DMS53 treated with DMSO at 0.1 percent for 48 hours (cell line): ENCODE measurements at regions not wholly inside any gene's neighbourhood (a gene's known extent, or its start where the extent isn't known, plus 50 kb on each side); places are given as distances from the start of the nearest gene placed in this dataset.
"Not testable (repeated sequence)": the region's sequence is repeated elsewhere in the genome, so short reads cannot be mapped to it uniquely, and the experiment has no call there.

Source experiments
- DNase-seq: peaks from one replicate; lab custom pipeline; 2025; ENCODE audit not compliant: unreplicated experiment; lab: John Stamatoyannopoulos, UW

DNA sequence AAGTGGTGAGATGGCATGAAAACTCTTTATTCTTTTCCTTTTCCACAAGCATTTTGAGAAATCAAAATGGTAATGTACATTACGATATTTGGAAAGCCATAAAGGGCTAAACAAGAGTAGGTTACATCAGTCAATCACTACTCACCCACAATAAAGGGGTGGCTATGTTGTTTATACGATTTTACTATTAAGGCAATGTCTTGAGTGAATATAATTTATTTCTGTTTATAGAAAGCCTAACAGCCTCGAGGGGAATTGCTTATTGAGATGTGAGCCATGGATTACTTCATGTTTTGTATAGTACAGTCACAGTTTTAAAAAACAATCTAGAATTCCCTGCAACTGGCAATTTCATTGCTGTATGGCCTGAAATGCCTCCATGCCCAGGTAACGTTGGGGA, 237.5 kb upstream of the RBBP8 start:
- no peak for DNase-seq

DNA sequence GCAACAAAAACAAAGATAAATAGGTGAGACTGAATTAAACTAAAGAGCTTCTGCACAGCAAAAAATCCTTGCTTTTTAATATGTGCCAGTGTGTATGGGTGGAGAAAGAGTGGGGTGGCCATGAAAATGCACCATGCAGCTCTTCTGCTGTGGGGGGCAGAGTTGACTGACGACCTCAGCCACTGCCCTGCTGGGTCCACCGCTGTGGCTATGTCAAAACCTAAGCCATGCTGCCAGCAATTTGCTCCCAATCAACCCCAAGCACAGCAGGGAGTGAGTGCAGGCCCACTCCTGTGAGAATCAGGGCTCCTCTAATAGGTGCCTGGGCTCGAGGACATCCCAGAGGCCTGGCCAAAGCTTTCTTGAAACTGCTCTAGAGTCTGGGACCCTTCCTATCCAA, 235.6 kb upstream of the RBBP8 start:
- no peak for DNase-seq

DNA sequence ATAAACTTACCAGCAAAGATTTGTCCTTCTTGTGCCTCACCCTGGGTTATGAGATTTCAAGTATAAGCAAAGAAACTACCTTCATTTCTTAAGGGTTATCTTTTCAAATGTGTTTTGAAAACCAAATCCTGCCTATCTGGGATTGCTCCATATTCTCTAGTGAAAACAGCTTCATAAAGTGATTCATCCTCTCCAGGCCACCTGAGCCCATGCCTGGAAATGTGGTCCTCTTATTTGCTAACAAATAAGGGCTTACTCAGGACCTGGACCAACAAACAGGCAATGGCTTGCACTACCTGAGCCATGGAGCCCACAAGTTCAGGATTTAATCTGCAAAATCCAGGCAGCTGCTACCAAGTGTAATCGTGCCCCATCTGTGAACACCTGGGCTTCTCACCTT, 234.4 kb upstream of the RBBP8 start:
- no peak for DNase-seq

DNA sequence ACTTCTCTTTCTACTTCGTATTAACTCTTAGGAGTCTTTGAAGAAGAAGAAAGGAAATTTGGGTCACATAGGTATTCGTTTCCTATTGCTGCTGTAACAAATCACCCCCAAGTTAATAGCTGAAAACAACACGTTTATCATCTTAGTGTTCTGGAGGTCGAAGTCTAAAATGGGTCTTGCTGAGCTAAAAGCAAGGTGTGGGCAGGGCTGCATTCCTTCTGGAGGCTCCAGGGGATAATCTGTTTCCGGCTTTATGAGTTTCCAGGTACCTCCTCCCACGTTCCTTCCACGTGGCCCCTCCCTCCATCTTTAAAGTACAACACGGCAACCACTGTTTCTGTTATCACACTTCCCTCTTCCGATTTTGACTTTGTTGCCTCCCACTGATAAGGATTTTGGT, 233.5 kb upstream of the RBBP8 start:
- DNase-seq, result no peak

DNA sequence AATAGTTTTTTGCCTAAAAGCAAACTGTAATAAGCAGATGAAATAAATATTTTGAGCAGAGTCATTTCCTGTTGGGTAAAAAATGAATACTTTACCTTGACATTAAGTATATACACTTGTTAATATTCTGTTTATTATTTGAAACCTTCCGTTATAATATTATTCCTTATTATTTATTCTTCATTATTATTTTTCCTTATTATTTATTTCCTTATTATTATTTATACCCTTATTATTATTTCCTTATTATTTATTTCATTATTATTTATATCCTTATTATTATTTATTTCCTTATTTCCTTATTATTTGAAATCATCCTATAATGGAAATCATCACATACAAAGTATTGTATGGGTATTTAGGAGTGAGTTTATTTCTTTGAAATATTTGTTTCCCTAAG, 232.2 kb upstream of the RBBP8 start:
- DNase-seq, result no peak

DNA sequence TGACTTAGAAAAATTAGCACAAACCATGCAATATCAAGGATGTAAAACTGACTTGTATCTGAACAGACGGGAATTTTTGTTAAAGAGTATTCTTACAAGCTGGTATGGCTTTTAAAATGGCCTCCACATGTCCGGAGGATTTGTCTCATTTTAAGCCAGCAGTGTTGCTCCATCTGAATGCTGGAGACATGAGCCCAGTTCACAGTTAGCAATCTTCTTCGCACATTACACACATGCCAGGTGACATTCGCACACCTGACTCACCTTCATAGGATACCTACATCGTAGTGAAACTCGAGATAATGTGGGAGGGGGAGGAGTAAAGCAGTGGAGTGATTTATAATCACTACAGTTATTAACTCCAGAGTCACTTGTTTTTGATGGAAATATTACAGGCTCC, 231.8 kb upstream of the RBBP8 start:
- DNase-seq, result no peak

DNA sequence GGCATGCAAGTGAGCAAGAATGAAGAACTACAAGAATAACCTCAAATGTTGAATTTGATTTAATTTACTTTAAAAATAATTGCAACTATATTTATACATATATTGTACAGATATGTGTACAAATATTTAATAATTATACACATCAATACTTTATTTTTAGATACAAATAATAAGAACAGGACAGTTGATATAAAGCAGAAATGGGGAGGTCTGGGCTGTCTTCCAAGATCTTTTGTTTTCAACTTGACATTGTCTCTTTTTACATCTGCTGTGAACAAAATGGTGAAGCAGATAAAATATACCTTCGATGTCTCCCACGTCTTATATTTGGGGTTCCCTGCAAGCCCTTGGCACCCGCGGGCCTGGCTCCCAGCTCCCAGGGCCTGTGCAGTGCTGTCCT, 231.3 kb upstream of the RBBP8 start:
- DNase-seq, result no peak

DNA sequence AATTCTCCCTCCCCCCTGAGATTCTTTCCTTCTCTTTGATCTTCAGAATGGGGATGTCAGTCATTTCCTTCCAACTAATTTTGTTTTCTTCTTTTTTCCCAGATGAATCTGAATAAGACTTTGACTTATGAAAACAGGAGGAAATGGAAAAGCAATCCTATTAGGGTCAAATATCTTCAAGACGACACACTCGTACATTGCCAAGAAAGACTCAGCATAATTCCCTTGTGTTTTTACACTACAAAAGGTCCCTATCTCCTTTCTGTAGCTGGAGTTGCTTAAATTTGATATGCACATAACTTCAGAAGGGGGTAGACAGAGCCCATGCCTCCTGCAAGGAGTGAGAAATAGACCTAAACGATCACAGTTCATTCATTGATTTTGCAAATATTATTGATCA, 230.3 kb upstream of the RBBP8 start:
- no peak for DNase-seq

DNA sequence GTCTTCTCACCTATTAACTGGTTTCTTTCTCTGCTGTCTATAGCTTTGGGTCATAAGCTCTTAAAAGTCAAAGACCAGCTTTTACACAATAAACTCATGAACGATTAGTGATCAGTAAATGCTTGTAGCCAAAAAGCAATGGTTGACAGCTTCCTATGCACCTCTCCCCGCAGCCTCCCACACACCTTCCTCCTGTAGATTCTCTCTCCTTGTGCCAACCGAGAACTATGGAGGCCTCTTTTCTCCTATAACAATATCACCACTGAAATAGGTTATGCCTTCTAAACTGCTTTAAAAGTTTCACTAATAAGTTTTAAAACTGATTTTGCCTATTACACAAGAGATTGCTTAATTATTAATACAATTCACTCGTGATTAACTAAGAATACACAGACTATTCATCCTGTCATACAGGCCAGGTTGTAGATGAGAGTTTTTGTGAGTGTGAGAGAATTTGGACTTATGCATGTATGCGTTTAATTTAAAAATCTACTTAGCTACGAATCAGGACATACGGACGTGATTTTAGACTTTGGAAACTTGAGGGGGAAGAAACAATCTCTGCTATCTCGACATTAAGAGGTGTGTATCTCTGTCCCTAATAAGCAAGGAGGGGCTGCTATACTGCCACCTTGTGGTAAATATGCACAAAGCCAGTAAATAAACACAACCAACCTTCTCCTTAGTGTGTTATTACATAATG, 229.1 kb upstream of the RBBP8 start:
- DNase-seq, result peak; percentile 30

DNA sequence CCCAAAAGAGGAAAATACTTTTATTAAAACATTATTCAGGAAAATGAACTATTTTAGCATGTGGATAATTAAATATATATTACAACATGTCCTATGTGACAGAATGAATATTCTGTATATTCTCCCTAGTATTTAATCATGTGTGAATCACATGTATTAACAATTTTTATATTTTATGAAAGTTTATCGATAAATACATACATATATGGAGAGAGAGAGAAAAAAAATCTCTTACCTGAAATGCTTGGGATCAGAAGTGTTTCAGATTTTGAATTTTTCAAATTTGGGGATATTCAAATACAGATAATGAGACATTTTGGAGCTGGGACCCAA, 228.6 kb upstream of the RBBP8 start:
- DNase-seq, result no peak

DNA sequence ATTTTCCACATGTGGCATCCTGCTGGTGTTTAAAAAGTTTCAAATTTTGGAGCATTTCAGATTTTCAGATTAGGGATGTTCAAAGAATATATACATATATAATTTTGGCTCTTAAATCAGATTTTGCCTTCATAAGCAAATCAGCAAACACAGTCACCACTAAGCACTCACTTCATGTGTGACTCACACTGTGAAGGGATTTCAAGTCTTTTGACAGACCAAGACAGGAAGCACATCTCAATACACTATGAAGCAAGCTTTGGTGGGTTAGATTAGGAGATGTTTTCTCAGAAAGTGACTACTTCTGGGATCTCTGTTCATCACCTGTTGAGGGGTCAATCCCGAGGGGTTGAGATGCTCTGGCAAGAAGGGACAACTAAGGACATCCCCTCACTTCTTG, 227.8 kb upstream of the RBBP8 start:
- DNase-seq, result no peak

DNA sequence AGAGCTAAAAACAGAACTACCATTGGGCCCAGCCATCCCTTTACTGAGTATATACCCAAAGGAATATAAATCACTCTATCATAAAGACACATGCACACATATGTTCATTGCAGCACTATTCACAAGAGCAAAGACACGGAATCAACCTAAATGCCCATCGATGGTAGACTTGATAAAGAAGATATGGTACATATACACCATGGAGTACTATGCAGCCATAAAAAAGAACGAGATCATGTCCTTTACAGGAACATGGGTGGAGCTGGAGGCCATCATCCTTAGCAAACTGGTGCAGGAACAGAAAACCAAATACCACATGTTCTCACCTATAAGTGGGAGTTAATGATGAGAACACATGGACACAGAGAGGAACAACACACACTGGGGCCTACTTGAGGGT, 227.1 kb upstream of the RBBP8 start:
- not testable (repeated sequence) for DNase-seq

DNA sequence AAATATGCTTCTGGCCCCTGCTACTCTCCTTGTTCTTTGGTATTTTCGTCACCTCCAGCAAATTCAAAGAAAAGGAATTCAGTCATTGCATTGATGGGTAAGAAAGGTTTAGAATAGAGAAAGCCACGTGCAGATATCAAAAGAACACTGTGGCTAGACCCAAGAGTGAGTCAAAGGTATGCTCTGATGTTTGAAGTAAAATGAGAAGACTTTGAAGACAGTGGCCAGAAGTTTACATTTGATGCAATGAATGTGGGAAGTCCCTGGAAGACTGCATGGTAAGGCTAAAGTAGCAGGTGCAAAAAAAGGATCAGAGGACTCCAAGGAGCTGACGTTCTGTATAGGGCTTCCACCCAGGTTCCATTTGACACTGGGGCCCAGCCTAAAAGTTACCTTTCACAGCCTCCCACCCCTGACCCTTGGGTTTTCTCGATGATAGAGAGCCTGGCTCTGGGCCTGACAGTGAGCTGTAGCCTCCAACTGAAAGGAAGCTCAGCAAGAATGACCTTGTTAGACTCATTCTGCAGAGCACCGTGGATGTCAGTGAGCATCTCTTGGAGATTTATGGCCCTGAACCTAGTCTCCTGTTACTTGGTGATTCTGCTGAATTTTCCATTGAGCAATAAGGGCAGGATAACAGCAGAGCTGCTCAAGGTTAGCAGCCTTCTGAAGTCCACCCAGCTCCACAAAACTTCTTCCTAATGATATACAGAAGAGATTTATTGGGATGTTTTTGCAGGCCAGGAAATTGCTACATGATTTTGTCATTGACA, 223.7 kb upstream of the RBBP8 start:
- DNase-seq, result no peak

DNA sequence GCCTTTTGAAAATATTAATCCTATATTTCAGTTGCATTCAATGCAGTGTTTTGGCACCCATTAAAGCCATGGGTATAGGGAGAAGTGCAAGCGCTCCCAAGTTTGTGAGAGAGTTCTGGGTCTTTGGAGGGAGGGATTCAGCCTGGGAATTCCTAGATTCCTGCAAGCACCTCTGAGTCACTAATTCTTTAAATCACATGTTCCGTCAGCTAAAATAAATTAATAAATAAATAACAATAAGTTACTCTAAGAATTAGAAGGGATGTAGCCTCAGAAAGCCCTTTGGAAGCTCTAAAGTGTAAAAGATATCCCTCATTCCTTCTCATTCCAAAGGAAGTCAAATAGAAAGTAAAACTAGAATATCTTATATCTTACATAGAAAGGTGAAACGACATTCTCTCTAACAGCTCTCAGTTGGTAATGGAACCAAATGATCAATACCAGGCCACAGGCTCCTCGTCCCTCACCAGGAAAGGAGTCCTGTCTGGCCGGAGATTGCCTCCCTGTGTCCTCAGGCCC, 222.4 kb upstream of the RBBP8 start:
- DNase-seq, result no peak

DNA sequence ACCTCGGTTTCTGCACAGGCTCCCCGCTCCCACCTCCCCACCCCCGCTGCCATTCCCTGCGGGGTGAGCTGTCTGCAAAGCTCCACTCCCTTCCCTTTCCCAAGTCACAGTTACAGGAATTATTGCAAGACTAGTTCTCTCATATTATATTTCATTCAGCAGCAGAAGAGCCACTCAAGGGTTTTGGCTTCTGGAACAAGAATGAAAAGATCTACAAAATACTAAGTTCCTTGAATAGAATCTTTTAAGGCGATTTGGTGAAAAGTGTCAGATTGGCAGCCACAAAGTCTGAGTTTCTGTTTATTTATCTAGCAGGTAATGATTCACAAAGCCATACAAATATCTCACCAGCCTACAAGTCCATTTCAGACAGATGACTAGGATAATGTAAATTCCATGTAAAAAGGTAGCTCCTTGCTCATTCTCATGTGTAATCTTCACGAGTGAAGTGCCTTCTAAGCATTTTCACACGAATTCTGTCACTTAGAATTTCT, 221.9 kb upstream of the RBBP8 start:
- DNase-seq, result peak; percentile 7

DNA sequence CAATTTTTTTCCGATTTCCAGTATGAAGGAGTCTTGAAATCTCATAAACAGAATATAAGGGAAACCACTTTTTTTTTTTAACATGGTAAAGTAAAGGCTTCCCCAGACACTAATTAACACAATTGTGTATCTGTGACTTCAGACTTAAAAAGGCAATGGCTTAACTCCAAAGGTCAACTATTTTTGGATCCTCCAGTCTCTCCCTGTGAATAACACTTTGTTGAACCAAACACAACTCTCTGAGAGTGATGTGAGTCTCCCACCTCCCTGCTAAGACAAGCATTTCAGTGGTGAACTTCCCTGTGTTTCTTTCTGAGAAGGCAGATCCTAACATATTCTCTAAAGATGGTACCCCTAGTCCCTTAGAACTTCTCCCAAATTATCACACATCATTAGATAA, 219.6 kb upstream of the RBBP8 start:
- DNase-seq, result no peak

DNA sequence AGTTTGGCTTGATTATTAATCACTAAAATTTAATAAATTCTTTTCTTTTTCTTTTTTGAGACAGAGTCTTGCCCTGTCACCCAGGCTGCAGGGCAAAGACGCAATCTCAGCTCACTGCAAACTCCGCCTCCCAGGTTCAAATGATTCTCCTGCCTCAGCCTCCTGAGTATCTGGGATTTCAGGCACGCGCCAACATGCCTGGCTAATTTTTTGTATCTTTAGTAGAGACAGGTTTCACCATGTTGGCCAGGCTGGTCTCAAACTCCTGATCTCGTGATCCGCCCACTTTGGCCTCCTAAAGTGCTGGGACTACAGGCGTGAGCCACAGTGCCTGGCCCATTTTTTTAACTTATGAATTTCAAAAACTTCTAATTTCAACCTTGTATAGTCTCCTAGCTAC, 215.6 kb upstream of the RBBP8 start:
- not testable (repeated sequence) for DNase-seq

DNA sequence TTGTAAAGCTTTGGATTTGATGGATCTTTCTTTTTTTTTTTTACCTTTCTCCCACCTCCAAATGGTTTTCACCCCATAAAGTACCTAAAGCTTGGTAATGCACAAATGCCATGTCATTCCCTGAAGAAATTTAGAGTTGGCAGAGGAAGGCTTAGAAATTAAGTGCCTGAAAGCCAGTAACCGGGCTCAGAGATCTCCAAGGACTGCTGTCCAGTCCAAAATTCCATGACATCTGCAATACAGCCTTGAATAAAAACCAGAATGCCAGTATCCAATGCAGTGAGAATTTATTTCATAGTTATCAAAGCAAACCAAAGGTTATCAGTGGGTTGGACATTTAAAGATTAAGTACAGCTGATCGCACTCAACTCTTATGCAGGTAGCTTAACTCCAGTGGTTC, 209.9 kb upstream of the RBBP8 start:
- DNase-seq, result no peak

DNA sequence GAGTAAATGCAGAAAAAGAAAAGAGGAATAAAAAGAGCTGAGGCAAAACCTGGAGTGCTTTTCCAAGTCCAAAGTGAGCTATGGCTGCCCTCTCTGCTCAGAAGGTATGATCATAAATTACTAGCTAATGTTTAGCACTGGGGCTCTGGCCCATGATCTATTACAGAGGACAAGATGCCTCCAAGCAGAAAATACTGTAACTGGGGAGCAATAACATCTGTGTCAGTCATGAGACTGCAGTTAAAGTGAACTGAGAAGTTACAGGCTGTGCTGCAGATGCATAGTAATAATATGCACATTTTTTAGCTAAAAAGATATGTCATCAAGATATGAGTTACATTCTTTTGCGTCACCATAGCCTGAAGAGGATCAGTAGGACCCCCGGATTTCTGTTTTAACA, 209.4 kb upstream of the RBBP8 start:
- no peak for DNase-seq

DNA sequence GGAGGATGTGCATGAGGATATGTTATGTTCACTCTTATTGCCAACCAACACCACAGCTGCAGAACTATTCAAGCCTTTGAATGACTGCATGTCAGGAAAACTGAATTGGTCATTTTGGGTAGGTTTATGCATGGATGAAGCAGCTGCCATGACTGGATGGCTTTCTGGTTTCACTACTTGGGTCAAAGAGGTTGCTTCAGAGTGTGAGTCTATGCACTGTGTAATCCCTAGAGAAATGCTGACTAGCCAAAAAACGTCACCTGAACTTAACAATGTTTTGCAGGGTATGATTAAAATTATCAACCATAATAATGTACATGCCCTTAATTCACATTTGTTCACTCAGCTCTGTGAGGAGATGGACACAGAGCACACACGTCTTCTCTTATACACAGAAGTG, 206.7 kb upstream of the RBBP8 start:
- DNase-seq, result no peak

DNA sequence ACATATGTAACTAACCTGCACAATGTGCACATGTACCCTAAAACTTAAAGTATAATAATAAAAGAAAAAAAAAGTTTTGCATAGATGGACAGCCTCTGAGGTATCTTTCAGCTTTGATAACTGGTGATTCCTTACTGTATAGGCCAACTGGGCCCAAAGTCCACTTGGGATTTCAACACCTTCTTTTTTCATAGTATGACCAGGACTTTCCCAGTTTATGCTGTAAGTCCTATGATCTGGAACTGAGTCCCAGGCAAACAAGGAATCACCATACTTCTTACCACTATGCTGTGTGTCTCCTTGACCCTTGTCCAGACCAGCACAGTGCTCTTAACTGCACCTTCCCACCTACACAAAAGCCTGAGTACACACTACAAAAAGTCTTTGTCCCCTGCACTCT, 205.1 kb upstream of the RBBP8 start:
- no peak for DNase-seq

DNA sequence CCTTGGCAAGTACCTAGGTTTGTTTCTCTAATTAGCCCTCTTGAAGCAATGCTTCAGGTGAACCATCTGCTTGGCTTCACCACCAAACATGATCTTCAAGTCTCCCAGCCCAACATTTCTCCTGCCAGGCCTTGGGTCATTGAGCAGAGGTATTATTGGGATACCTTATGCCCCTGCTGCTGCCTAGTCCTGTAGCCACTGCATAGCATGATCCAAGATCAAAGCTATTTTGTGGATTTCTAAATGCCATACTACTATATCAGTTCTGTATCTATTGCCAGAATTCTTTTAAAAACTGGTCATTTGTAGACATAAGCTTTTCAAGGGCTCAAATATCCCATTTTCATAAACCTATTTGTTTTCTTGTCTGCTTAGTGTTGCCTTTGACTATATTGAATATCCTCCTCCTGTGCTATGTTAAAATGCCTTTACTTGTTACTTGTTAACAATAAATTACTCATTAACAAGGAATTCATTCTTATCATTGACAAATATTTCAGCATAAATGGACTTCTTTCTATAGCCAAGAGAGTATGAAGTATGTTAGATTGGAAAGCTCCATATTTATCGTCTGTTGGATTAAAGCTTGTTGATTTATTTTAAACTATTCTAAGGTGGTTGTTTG, 204.5 kb upstream of the RBBP8 start:
- DNase-seq, result no peak
